Stimulated activated memory B cell treated with anti-CD40 and anti-IgM and Interleukin-4, amounts not matched to agents 10 μg/mL and 1 μg/mL and 100 μg/mL, for 72 hours (primary cell): ENCODE measurements at regions not wholly inside any gene's neighbourhood (a gene's known extent, or its start where the extent isn't known, plus 50 kb on each side); places are given as distances from the start of the nearest gene placed in this dataset.

Experiments
- ATAC-seq: fragments of 150-1000 bp; cut with Tn5 transposase; 2 replicates; pipeline ENCODE4 v1.10.0; 2021
- H3K27ac Mint-ChIP-seq: one replicate; pipeline ENCODE4 v1.8.0; 2022; ENCODE audit warnings: mild to moderate bottlenecking, mixed read lengths
- H3K27me3 Mint-ChIP-seq: one replicate; pipeline ENCODE4 v1.8.0; 2022; ENCODE audit warnings: mixed read lengths
- H3K36me3 Mint-ChIP-seq: one replicate; pipeline ENCODE4 v1.8.0; 2022; ENCODE audit warnings: mixed read lengths
- H3K4me1 Mint-ChIP-seq: one replicate; pipeline ENCODE4 v1.8.0; 2022; ENCODE audit warnings: mixed read lengths
- H3K4me3 Mint-ChIP-seq: one replicate; pipeline ENCODE4 v1.8.0; 2022; ENCODE audit warnings: mild to moderate bottlenecking, moderate library complexity, mixed read lengths
- H3K9me3 Mint-ChIP-seq: one replicate; pipeline ENCODE4 v1.8.0; 2022; ENCODE audit warnings: mixed read lengths

- Mint-ChIP-seq H3K4me1 (no peaks in the 10 kb centered on the region), H3K27ac (no peak overlapping the region), H3K9me3 (no peaks in the 10 kb centered on the region), H3K36me3 (no peaks in the 10 kb centered on the region), H3K4me3 (no peak overlapping the region), H3K27me3 (no peaks in the 10 kb centered on the region)
- no peak for ATAC-seq
These were observed 52.6 kb upstream of the JUN start for GRCh38 chr1:58836408-58836807.

DNA sequence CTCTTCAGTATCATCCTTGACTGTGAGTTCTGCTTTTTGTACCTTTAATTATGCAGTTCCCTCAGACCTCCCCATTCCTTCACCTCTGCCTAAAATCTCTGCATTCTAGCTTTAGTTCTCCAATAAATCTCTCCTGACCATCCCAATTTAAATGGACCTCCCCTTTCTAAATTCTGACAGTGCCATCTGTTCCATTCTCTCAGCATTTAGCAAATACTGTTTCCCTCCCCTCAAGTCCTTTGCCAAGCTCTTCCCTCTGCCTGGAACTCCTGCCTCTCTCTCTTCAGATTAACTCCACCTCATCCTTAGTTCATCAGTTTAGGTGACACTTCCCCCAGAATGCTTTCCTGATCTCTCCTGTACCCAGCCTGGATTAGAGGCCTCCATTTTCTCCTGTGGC is 54.0 kb upstream of the JUN start:
- Mint-ChIP-seq H3K9me3 (no peaks in the 10 kb centered on the region), H3K36me3 (no peaks in the 10 kb centered on the region), H3K27ac (no peak overlapping the region), H3K27me3 (no peaks in the 10 kb centered on the region), H3K4me3 (no peak overlapping the region), H3K4me1 (no peaks in the 10 kb centered on the region)
- no peak for ATAC-seq

GRCh38 chr1:58839147-58839795 is 55.4 kb upstream of the JUN start:
- Mint-ChIP-seq H3K4me3 (no peak overlapping the region), H3K27ac (no peak overlapping the region), H3K9me3 (no peaks in the 10 kb centered on the region), H3K36me3 (no peaks in the 10 kb centered on the region), H3K4me1 (no peaks in the 10 kb centered on the region), H3K27me3 (no peaks in the 10 kb centered on the region)
- no peak for ATAC-seq

- no peak for ATAC-seq
- no peaks in the 10 kb centered on the region for H3K36me3 Mint-ChIP-seq
- no peaks in the 10 kb centered on the region for H3K27me3 Mint-ChIP-seq
- H3K27ac Mint-ChIP-seq: no peak overlapping the region
- H3K4me3 Mint-ChIP-seq: no peak overlapping the region
- no peaks in the 10 kb centered on the region for H3K4me1 Mint-ChIP-seq
- H3K9me3 Mint-ChIP-seq: no peaks in the 10 kb centered on the region
These were observed 56.3 kb upstream of the JUN start for GRCh38 chr1:58839846-58840835.

- no peaks in the 10 kb centered on the region for H3K9me3 Mint-ChIP-seq
- ATAC-seq: no peak
- no peak overlapping the region for H3K4me3 Mint-ChIP-seq
- H3K27ac Mint-ChIP-seq: no peak overlapping the region
- H3K36me3 Mint-ChIP-seq: no peaks in the 10 kb centered on the region
- no peaks in the 10 kb centered on the region for H3K27me3 Mint-ChIP-seq
- H3K4me1 Mint-ChIP-seq: peaks cover 6% of the 10 kb centered on the region
These were observed 57.6 kb upstream of the JUN start for GRCh38 chr1:58841455-58841854.

- H3K4me3 Mint-ChIP-seq: no peak overlapping the region
- no peaks in the 10 kb centered on the region for H3K9me3 Mint-ChIP-seq
- no peak overlapping the region for H3K27ac Mint-ChIP-seq
- H3K27me3 Mint-ChIP-seq: no peaks in the 10 kb centered on the region
- H3K36me3 Mint-ChIP-seq: no peaks in the 10 kb centered on the region
- no peak for ATAC-seq
- peaks cover 6% of the 10 kb centered on the region for H3K4me1 Mint-ChIP-seq
These were observed 59.1 kb upstream of the JUN start for GRCh38 chr1:58842941-58843340.

- H3K36me3 Mint-ChIP-seq: no peaks in the 10 kb centered on the region
These were observed 60.3 kb upstream of the JUN start for GRCh38 chr1:58844176-58844575.

DNA sequence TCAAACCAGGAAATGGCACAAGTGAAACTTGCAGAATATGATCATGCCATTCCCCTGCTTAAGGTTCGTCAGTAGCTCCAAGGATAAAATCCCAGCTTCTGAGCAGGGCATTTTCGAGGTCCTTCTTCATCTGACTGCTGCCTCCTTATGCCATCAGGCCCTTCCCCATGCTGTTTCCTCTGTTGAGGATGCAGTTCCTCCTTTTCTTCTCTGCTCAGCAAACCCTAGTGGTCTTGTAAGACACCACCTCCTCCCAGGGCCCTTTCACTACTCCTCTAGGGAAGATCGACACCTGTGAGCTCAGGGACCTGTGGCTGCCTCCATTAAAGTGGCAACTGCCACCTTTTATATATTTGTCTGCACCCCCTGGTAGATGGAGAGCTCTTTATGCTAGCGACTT is 62.1 kb upstream of the JUN start:
- Mint-ChIP-seq H3K9me3 (no peaks in the 10 kb centered on the region), H3K4me1 (peaks cover 6% of the 10 kb centered on the region), H3K36me3 (no peaks in the 10 kb centered on the region), H3K4me3 (no peak overlapping the region), H3K27ac (no peak overlapping the region), H3K27me3 (no peaks in the 10 kb centered on the region)
- ATAC-seq: no peak

More at GRCh38 chr1:58844176-58844575, 60.3 kb upstream of the JUN start:
- Mint-ChIP-seq H3K9me3 (no peaks in the 10 kb centered on the region), H3K4me1 (peaks cover 6% of the 10 kb centered on the region), H3K4me3 (no peak overlapping the region), H3K27ac (no peak overlapping the region), H3K27me3 (no peaks in the 10 kb centered on the region)
- no peak for ATAC-seq

GRCh38 chr1:58848818-58849411 is 65.1 kb upstream of the JUN start:
- ATAC-seq: no peak
- Mint-ChIP-seq H3K4me1 (peaks cover 6% of the 10 kb centered on the region), H3K27ac (no peak overlapping the region), H3K36me3 (no peaks in the 10 kb centered on the region), H3K27me3 (no peaks in the 10 kb centered on the region), H3K4me3 (no peak overlapping the region), H3K9me3 (no peaks in the 10 kb centered on the region)

- ATAC-seq: no peak
- no peak overlapping the region for H3K4me3 Mint-ChIP-seq
- H3K4me1 Mint-ChIP-seq: peaks cover 10% of the 10 kb centered on the region
- H3K9me3 Mint-ChIP-seq: no peaks in the 10 kb centered on the region
- no peak overlapping the region for H3K27ac Mint-ChIP-seq
- no peaks in the 10 kb centered on the region for H3K27me3 Mint-ChIP-seq
- H3K36me3 Mint-ChIP-seq: no peaks in the 10 kb centered on the region
These were observed 65.7 kb upstream of the JUN start for GRCh38 chr1:58849551-58849950.

DNA sequence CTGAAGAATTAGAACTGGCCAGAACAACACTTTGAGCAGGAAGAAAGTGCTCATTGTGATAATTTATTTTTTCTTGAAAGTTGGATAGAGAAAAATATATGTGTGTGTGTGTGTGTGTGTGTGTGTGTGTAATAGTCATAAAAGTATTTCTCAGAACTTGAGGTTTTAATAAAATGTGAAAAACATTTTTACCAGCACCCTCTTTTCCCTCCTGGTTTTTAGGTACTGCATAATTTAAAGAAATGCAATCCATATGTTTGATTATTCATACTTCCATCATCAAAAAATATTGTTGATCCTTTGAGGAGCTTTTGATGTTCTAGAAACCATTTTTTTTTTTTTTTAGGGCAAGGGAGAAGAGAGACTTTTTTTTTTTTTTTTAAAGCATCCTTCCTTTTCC is 66.8 kb upstream of the JUN start:
- no peak overlapping the region for H3K4me3 Mint-ChIP-seq
- H3K9me3 Mint-ChIP-seq: no peaks in the 10 kb centered on the region
- no peaks in the 10 kb centered on the region for H3K36me3 Mint-ChIP-seq
- H3K4me1 Mint-ChIP-seq: peaks cover 19% of the 10 kb centered on the region
- ATAC-seq: no peak
- no peaks in the 10 kb centered on the region for H3K27me3 Mint-ChIP-seq
- H3K27ac Mint-ChIP-seq: no peak overlapping the region

DNA sequence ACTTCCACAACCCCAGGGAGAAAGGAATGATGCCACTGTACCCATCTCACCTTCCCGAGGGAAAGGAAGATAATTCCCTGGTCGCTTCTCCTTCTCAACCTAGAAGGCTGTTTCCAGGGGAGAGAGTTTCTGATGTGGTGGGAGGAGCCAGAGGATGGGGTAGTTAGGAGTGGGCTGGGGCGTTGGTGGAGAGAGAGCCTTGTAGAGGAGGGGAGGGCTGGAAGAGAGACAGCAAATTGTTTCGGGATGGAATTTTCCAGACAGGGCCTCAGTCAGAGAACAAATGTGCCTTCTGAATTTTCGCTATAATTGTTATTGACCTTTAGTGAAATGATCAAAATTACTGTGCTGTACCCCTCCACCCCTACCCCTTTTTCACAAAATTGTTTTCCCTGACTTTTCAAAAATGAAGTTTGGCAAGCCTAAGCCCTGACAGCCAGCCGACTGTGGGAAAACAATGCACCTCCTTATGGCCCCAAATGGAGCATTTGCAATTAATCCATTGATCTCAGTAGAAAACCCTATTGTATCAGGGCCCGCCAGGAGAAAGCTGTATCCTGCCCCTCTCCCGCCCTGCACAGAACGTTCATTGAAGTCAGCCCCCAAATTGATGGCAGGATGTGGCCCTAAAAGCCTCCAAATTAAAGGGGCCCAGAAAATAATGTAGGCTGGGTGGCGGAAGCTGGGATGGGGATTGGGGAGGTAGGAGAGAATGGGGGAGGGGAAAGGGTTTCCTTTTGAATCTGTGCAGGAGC is 69.1 kb upstream of the JUN start:
- no peaks in the 10 kb centered on the region for H3K27me3 Mint-ChIP-seq
- no peak overlapping the region for H3K4me3 Mint-ChIP-seq
- H3K27ac Mint-ChIP-seq: no peak overlapping the region
- H3K36me3 Mint-ChIP-seq: no peaks in the 10 kb centered on the region
- no peak for ATAC-seq
- H3K4me1 Mint-ChIP-seq: peaks cover 21% of the 10 kb centered on the region
- no peaks in the 10 kb centered on the region for H3K9me3 Mint-ChIP-seq

DNA sequence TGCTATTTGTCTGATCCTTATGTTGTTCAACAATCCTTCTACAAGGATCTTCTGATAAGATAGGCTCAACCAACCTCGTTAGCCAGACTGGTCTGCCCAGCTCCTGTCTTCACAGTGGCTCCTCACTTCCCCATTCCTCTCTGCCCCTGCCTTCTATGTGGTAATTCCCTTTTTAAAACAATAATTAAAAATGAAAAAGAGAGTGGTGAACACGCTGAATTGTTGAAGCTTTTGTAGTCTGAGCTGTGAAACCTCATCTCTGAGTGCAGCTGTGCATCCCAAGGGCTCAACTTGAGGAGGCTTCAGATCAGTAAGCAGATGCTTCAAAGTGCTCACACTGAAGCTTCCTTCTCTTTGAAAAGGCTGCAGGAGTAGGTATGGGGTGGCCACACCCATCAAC is 70.7 kb upstream of the JUN start:
- H3K27me3 Mint-ChIP-seq: no peaks in the 10 kb centered on the region
- H3K4me3 Mint-ChIP-seq: no peak overlapping the region
- H3K9me3 Mint-ChIP-seq: no peaks in the 10 kb centered on the region
- no peaks in the 10 kb centered on the region for H3K36me3 Mint-ChIP-seq
- peak overlapping the region; percentile 48 for H3K27ac Mint-ChIP-seq
- H3K4me1 Mint-ChIP-seq: peaks cover 35% of the 10 kb centered on the region
- ATAC-seq: peak; percentile 84

- Mint-ChIP-seq H3K27ac (no peak overlapping the region), H3K9me3 (no peaks in the 10 kb centered on the region), H3K27me3 (no peaks in the 10 kb centered on the region), H3K36me3 (no peaks in the 10 kb centered on the region), H3K4me3 (no peak overlapping the region), H3K4me1 (peaks cover 44% of the 10 kb centered on the region)
- ATAC-seq: no peak
These were observed 71.7 kb upstream of the JUN start for GRCh38 chr1:58855274-58856165.
